Hepatocyte (in vitro differentiated cells): ENCODE measurements at regions not wholly inside any gene's neighbourhood (a gene's known extent, or its start where the extent isn't known, plus 50 kb on each side); places are given as distances from the start of the nearest gene placed in this dataset.

Experiments
- DNase-seq: peaks from one replicate; pipeline ENCODE4 v3.0.0-alpha.2; 2016; ENCODE audit warnings: low spot score
- H2AFZ ChIP-seq: fragments of 200-600 bp; sonication (generic); 2 replicates; pipeline ENCODE4 v1.6.0; 2016; ENCODE audit warnings: antibody characterized with exemption, mild to moderate bottlenecking
- H3K27ac ChIP-seq: fragments of 200-600 bp; sonication (generic); 2 replicates; pipeline ENCODE4 v1.5.1; 2016; ENCODE audit warnings: mild to moderate bottlenecking
- H3K27me3 ChIP-seq: fragments of 200-600 bp; sonication (generic); 2 replicates; pipeline ENCODE4 v1.6.1; 2016
- H3K36me3 ChIP-seq: fragments of 200-600 bp; sonication (generic); replicated peaks from 2 replicates; pipeline ENCODE4 v1.5.1; 2016; ENCODE audit warnings: low read depth; ENCODE audit not compliant: insufficient read depth
- H3K4me1 ChIP-seq: fragments of 200-600 bp; sonication (generic); 2 replicates; pipeline ENCODE4 v1.5.1; 2016; ENCODE audit warnings: mild to moderate bottlenecking, moderate library complexity; ENCODE audit not compliant: insufficient read depth
- H3K4me2 ChIP-seq: fragments of 200-600 bp; sonication (generic); 2 replicates; pipeline ENCODE4 v1.6.0; 2016
- H3K4me3 ChIP-seq: fragments of 200-600 bp; sonication (generic); 2 replicates; pipeline ENCODE4 v1.5.1; 2016; ENCODE audit warnings: mild to moderate bottlenecking
- H3K79me2 ChIP-seq: fragments of 200-600 bp; sonication (generic); 2 replicates; pipeline ENCODE4 v1.6.0; 2017; ENCODE audit warnings: mild to moderate bottlenecking
- H3K9me2 ChIP-seq: fragments of 200-600 bp; sonication (generic); replicated peaks from 2 replicates; pipeline ENCODE4 v1.6.0; 2017; ENCODE audit warnings: mild to moderate bottlenecking; ENCODE audit not compliant: insufficient read depth
- H3K9me3 ChIP-seq: fragments of 200-600 bp; sonication (generic); 2 replicates; pipeline ENCODE4 v1.5.1; 2016; ENCODE audit warnings: low read depth, mild to moderate bottlenecking
- H4K20me1 ChIP-seq: fragments of 200-600 bp; sonication (generic); 2 replicates; pipeline ENCODE4 v1.6.0; 2016; ENCODE audit warnings: mild to moderate bottlenecking; ENCODE audit not compliant: insufficient read depth, poor library complexity, severe bottlenecking
- EZH2 ChIP-seq: fragments of 200-600 bp; sonication (generic); IDR thresholded peaks from 2 replicates; pipeline ENCODE4 v1.6.1; 2016; ENCODE audit warnings: antibody characterized with exemption, mild to moderate bottlenecking, borderline replicate concordance
- EZH2phosphoT487 ChIP-seq: fragments of 200-600 bp; sonication (generic); IDR thresholded peaks from one replicate; pipeline ENCODE4 v1.6.1; 2018; ENCODE audit warnings: antibody characterized with exemption, mild to moderate bottlenecking, low read depth, moderate library complexity; ENCODE audit not compliant: unreplicated experiment, severe bottlenecking
- WGBS: methylation state at CpG from one replicate; pipeline ENCODE4 v1.1.6; 2016; ENCODE audit warnings: low lambda C conversion rate; ENCODE audit errors: missing lambda C conversion rate; 5-methylcytosine and 5-hydroxymethylcytosine counted together
- TF ChIP-seq, protein P1 (sequence below): fragments of 200-600 bp; sonication (generic); IDR thresholded peaks from 2 replicates; pipeline ENCODE4 v1.5.1; 2016; ENCODE audit warnings: antibody characterized with exemption, mild to moderate bottlenecking; ENCODE audit not compliant: poor library complexity

GRCh38 chr7:89458114-89458513 lies 662.6 kb upstream of the TEX47 start:
- Histone ChIP-seq H3K4me2 (no peak overlapping the region), H3K4me1 (no peaks in the 10 kb centered on the region), H3K36me3 (no peaks in the 10 kb centered on the region), H4K20me1 (no peaks in the 10 kb centered on the region), H2AFZ (no peak overlapping the region), H3K27ac (no peak overlapping the region), H3K4me3 (no peak overlapping the region), H3K9me2 (no peaks in the 10 kb centered on the region), H3K9me3 (no peaks in the 10 kb centered on the region), H3K79me2 (no peaks in the 10 kb centered on the region), H3K27me3 (no peaks in the 10 kb centered on the region)
- TF ChIP-seq, protein P1, sequence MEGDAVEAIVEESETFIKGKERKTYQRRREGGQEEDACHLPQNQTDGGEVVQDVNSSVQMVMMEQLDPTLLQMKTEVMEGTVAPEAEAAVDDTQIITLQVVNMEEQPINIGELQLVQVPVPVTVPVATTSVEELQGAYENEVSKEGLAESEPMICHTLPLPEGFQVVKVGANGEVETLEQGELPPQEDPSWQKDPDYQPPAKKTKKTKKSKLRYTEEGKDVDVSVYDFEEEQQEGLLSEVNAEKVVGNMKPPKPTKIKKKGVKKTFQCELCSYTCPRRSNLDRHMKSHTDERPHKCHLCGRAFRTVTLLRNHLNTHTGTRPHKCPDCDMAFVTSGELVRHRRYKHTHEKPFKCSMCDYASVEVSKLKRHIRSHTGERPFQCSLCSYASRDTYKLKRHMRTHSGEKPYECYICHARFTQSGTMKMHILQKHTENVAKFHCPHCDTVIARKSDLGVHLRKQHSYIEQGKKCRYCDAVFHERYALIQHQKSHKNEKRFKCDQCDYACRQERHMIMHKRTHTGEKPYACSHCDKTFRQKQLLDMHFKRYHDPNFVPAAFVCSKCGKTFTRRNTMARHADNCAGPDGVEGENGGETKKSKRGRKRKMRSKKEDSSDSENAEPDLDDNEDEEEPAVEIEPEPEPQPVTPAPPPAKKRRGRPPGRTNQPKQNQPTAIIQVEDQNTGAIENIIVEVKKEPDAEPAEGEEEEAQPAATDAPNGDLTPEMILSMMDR: no peak
- TF ChIP-seq EZH2 (no peak), EZH2phosphoT487 (no peak)
- no peak for DNase-seq
- 75% methylated on average over 3 of the region's 3 CpGs for WGBS

DNA sequence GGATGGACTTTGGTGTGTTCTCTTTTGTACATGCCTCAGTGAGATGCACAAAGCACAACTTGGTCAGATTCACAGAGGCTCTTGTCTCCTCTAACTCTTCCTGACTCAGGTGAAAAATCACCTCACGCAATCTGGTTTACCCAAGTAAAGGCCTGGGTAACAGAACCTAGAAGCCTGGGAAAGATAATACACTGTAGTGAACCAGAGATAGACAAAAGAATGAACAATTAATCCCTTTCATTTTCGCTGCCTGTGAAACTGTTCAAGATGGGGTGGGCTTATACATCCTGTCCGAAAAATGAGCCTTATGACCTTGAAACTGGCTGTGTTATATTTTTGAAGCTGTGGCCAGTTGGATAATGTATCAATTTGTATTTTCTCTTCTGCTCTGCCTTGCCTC lies 678.9 kb upstream of the TEX47 start:
- H3K79me2 ChIP-seq: no peaks in the 10 kb centered on the region
- H3K9me3 ChIP-seq: no peaks in the 10 kb centered on the region
- H3K36me3 ChIP-seq: no peaks in the 10 kb centered on the region
- H3K4me2 ChIP-seq: no peak overlapping the region
- no peaks in the 10 kb centered on the region for H3K9me2 ChIP-seq
- H3K4me1 ChIP-seq: no peaks in the 10 kb centered on the region
- no peak overlapping the region for H2AFZ ChIP-seq
- H3K27me3 ChIP-seq: no peaks in the 10 kb centered on the region
- TF ChIP-seq EZH2: no peak
- TF ChIP-seq, protein P1: no peak
- no peak for TF ChIP-seq EZH2phosphoT487
- no peak overlapping the region for H3K4me3 ChIP-seq
- DNase-seq: no peak
- no peaks in the 10 kb centered on the region for H4K20me1 ChIP-seq
- no peak overlapping the region for H3K27ac ChIP-seq
- WGBS: 77% methylated on average over 3 of the region's 3 CpGs

DNA sequence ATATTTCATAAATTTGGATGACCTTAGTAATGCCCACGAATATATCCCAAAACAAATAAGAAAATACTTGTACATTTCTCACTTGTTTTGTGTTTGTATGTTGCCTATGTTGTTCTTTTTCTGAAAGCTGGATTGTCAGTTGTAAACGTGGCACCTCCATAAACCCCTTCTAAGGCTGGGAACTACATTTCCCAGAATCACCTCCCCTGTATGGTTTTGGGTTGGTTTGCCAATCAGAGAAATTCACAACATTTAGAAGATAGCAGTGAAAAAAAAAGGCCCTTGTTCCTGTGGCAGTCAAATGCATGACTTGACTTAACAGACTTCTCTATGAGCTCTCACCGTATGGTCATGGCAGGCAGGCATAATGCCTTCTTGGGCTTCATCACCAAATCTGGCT lies 676.3 kb upstream of the STEAP1 start:
- no peaks in the 10 kb centered on the region for H3K4me1 ChIP-seq
- no peak overlapping the region for H3K4me2 ChIP-seq
- no peak overlapping the region for H3K27ac ChIP-seq
- H3K9me2 ChIP-seq: no peaks in the 10 kb centered on the region
- no peaks in the 10 kb centered on the region for H3K27me3 ChIP-seq
- H3K9me3 ChIP-seq: no peaks in the 10 kb centered on the region
- no peaks in the 10 kb centered on the region for H4K20me1 ChIP-seq
- no peaks in the 10 kb centered on the region for H3K79me2 ChIP-seq
- 73% methylated on average over 3 of the region's 3 CpGs for WGBS
- no peak for DNase-seq
- H2AFZ ChIP-seq: no peak overlapping the region
- no peak for TF ChIP-seq EZH2
- TF ChIP-seq, protein P1: no peak
- TF ChIP-seq EZH2phosphoT487: no peak
- H3K4me3 ChIP-seq: no peak overlapping the region
- H3K36me3 ChIP-seq: no peaks in the 10 kb centered on the region

- no peak overlapping the region for H2AFZ ChIP-seq
- TF ChIP-seq EZH2: no peak
- no peak for TF ChIP-seq EZH2phosphoT487
- TF ChIP-seq, protein P1: no peak
- 75% methylated on average over 3 of the region's 3 CpGs for WGBS
These were observed 658.6 kb upstream of the STEAP1 start for GRCh38 chr7:89495704-89496103.

More at GRCh38 chr7:89495704-89496103, 658.6 kb upstream of the STEAP1 start:
- no peaks in the 10 kb centered on the region for H3K9me2 ChIP-seq
- H3K9me3 ChIP-seq: no peaks in the 10 kb centered on the region
- no peaks in the 10 kb centered on the region for H3K4me1 ChIP-seq
- H3K27me3 ChIP-seq: no peaks in the 10 kb centered on the region
- DNase-seq: no peak
- no peak overlapping the region for H3K4me2 ChIP-seq
- H4K20me1 ChIP-seq: no peaks in the 10 kb centered on the region
- no peaks in the 10 kb centered on the region for H3K36me3 ChIP-seq
- H3K79me2 ChIP-seq: no peaks in the 10 kb centered on the region
- no peak overlapping the region for H3K4me3 ChIP-seq
- H3K27ac ChIP-seq: no peak overlapping the region
